ENCODE measurements at regions not wholly inside any gene's neighbourhood (a gene's known extent, or its start where the extent isn't known, plus 50 kb on each side); places are given as distances from the start of the nearest gene placed in this dataset.

- H3K14ac ChIP-seq (ENCODE audit: low read length), result no peak overlapping the region
- no peak overlapping the region for H3K4me3 ChIP-seq (ENCODE audit: low read depth, low read length)
- no peak overlapping the region for H4K8ac ChIP-seq (ENCODE audit: low read depth, low read length)
- peaks cover 1% of the 10 kb centered on the region for H3K9me3 ChIP-seq (ENCODE audit: insufficient read depth, low read depth, low read length)
- no peaks in the 10 kb centered on the region for H3K27me3 ChIP-seq (ENCODE audit: insufficient read depth, low read length)
- H3K36me3 ChIP-seq (ENCODE audit: control insufficient read depth in 1 of 2, insufficient read depth in 2 of 2, low read length in 2 of 2), result no peaks in the 10 kb centered on the region
- WGBS (ENCODE audit: extremely low coverage, insufficient coverage, insufficient read length), result no CpG with 5 or more reads among the region's 1 CpG
- no peak overlapping the region for H3K4me2 ChIP-seq (ENCODE audit: low read length)
- H3K79me1 ChIP-seq (ENCODE audit: low read length), result peaks cover 7% of the 10 kb centered on the region
- no peak overlapping the region for H3K18ac ChIP-seq (ENCODE audit: low read length)
- no peaks in the 10 kb centered on the region for H3K79me2 ChIP-seq (ENCODE audit: control insufficient read depth, insufficient read depth, low read length, poor library complexity)
- no peak overlapping the region for H3K23ac ChIP-seq (ENCODE audit: low read length)
- peaks cover 5 to 8% of the 10 kb centered on the region in 2 experiments for H3K4me1 ChIP-seq (ENCODE audit: control insufficient read depth in 1 of 2, insufficient read depth in 2 of 2, low read length in 2 of 2)
- no peak overlapping the region for H2BK5ac ChIP-seq (ENCODE audit: low read depth, low read length, poor library complexity)
- no peak overlapping the region for H2AFZ ChIP-seq (ENCODE audit: insufficient read depth, low read length, poor library complexity)
- no peak overlapping the region for H4K91ac ChIP-seq (ENCODE audit: low read depth, low read length)
- no peak overlapping the region for H4K12ac ChIP-seq (ENCODE audit: low read depth, low read length)
- H3K27ac ChIP-seq (ENCODE audit: low read depth, low read length), result no peak overlapping the region
- no peak overlapping the region for H2BK12ac ChIP-seq (ENCODE audit: low read length)
- no peak overlapping the region for H2BK120ac ChIP-seq (ENCODE audit: insufficient read depth, low read length, poor library complexity)
- DNase-seq, result peak; percentile 63 to 85
- H3K4ac ChIP-seq (ENCODE audit: low read depth, low read length), result no peak overlapping the region
- no peak overlapping the region for H3K9ac ChIP-seq (ENCODE audit: low read length)
- H2AK5ac ChIP-seq (ENCODE audit: low read length), result no peak overlapping the region
Measured at GRCh38 chr21:26388731-26389231, 184.3 kb downstream of the CYYR1 start.

DNA sequence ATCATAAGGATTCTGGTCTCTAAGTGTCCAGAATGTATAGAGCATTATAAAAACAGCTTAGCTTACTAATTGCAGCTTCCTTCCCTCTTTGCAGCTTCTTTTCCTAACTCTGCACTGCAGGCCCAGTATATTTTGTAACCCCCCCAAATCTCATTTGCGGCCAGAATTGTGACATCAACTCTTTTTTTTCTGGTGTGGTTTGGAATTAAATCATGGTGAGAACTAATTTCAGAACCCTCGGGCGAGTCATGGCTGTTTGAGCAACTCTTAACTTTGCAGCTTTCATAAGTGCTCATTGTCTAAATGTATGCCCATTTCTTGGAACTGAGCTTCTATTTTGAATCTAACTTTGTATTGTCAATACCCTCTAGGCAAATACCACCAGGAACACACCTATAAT is 187.4 kb downstream of the CYYR1 start:
- Histone ChIP-seq H3K27me3 (ENCODE audit: insufficient read depth, low read length) (no peaks in the 10 kb centered on the region), H3K4ac (ENCODE audit: low read depth, low read length) (no peak overlapping the region), H3K4me3 (ENCODE audit: low read depth, low read length) (no peak overlapping the region), H3K14ac (ENCODE audit: low read length) (no peak overlapping the region), H3K79me2 (ENCODE audit: control insufficient read depth, insufficient read depth, low read length, poor library complexity) (no peaks in the 10 kb centered on the region), H2AFZ (ENCODE audit: insufficient read depth, low read length, poor library complexity) (no peak overlapping the region), H3K23ac (ENCODE audit: low read length) (no peak overlapping the region), H3K9ac (ENCODE audit: low read length) (no peak overlapping the region), H3K79me1 (ENCODE audit: low read length) (peaks cover 4% of the 10 kb centered on the region), H3K9me3 (ENCODE audit: insufficient read depth, low read depth, low read length) (peaks cover 1% of the 10 kb centered on the region), H2AK5ac (ENCODE audit: low read length) (no peak overlapping the region), H3K4me2 (ENCODE audit: low read length) (no peak overlapping the region), H3K36me3 (ENCODE audit: control insufficient read depth in 1 of 2, insufficient read depth in 2 of 2, low read length in 2 of 2) (no peaks in the 10 kb centered on the region), H2BK120ac (ENCODE audit: insufficient read depth, low read length, poor library complexity) (no peak overlapping the region), H3K18ac (ENCODE audit: low read length) (no peak overlapping the region), H2BK5ac (ENCODE audit: low read depth, low read length, poor library complexity) (no peak overlapping the region), H4K12ac (ENCODE audit: low read depth, low read length) (no peak overlapping the region), H3K27ac (ENCODE audit: low read depth, low read length) (no peak overlapping the region), H4K91ac (ENCODE audit: low read depth, low read length) (no peak overlapping the region), H3K4me1 (ENCODE audit: control insufficient read depth in 1 of 2, insufficient read depth in 2 of 2, low read length in 2 of 2) (peaks cover 5 to 8% of the 10 kb centered on the region in 2 experiments), H2BK12ac (ENCODE audit: low read length) (no peak overlapping the region), H4K8ac (ENCODE audit: low read depth, low read length) (no peak overlapping the region)
- WGBS (ENCODE audit: extremely low coverage, insufficient coverage, insufficient read length), result no CpG with 5 or more reads among the region's 3 CpGs
- no peak for DNase-seq

DNA sequence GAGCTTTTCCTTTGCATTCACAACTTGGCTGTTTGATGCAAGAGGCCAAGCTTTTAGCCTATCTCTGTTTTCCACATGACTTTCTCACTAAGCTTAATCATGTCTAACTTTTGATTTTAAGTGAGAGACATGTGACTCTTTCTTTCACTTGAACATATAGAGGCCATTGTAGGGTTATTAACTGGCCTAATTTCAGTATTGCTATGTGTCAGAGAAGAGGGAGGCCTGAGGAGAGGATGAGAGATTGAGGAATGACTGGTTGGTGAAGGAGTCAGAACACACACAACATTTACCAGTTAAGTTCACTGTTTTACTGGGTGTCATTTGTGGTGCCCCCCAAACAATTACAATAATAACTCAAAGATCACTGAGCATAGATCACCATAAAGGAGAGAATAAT is 193.5 kb downstream of the CYYR1 start:
- H2BK120ac ChIP-seq (ENCODE audit: insufficient read depth, low read length, poor library complexity), result no peak overlapping the region
- no peak overlapping the region for H2BK12ac ChIP-seq (ENCODE audit: low read length)
- H3K4me1 ChIP-seq (ENCODE audit: control insufficient read depth in 1 of 2, insufficient read depth in 2 of 2, low read length in 2 of 2), result no peaks in the 10 kb centered on the region
- no peak overlapping the region for H3K23ac ChIP-seq (ENCODE audit: low read length)
- no peak overlapping the region for H2AFZ ChIP-seq (ENCODE audit: insufficient read depth, low read length, poor library complexity)
- H3K36me3 ChIP-seq (ENCODE audit: control insufficient read depth in 1 of 2, insufficient read depth in 2 of 2, low read length in 2 of 2), result no peaks in the 10 kb centered on the region
- H3K4me3 ChIP-seq (ENCODE audit: low read depth, low read length), result no peak overlapping the region
- H4K8ac ChIP-seq (ENCODE audit: low read depth, low read length), result no peak overlapping the region
- H3K4ac ChIP-seq (ENCODE audit: low read depth, low read length), result no peak overlapping the region
- H3K9me3 ChIP-seq (ENCODE audit: insufficient read depth, low read depth, low read length), result no peaks in the 10 kb centered on the region
- no peak overlapping the region for H4K91ac ChIP-seq (ENCODE audit: low read depth, low read length)
- no peak overlapping the region for H3K18ac ChIP-seq (ENCODE audit: low read length)
- no peaks in the 10 kb centered on the region for H3K79me2 ChIP-seq (ENCODE audit: control insufficient read depth, insufficient read depth, low read length, poor library complexity)
- no peaks in the 10 kb centered on the region for H3K79me1 ChIP-seq (ENCODE audit: low read length)
- no peak overlapping the region for H2AK5ac ChIP-seq (ENCODE audit: low read length)
- H4K12ac ChIP-seq (ENCODE audit: low read depth, low read length), result no peak overlapping the region
- no peak overlapping the region for H2BK5ac ChIP-seq (ENCODE audit: low read depth, low read length, poor library complexity)
- H3K14ac ChIP-seq (ENCODE audit: low read length), result no peak overlapping the region
- no peaks in the 10 kb centered on the region for H3K27me3 ChIP-seq (ENCODE audit: insufficient read depth, low read length)
- H3K9ac ChIP-seq (ENCODE audit: low read length), result no peak overlapping the region
- H3K4me2 ChIP-seq (ENCODE audit: low read length), result no peak overlapping the region
- H3K27ac ChIP-seq (ENCODE audit: low read depth, low read length), result no peak overlapping the region
- no peak for DNase-seq

DNA sequence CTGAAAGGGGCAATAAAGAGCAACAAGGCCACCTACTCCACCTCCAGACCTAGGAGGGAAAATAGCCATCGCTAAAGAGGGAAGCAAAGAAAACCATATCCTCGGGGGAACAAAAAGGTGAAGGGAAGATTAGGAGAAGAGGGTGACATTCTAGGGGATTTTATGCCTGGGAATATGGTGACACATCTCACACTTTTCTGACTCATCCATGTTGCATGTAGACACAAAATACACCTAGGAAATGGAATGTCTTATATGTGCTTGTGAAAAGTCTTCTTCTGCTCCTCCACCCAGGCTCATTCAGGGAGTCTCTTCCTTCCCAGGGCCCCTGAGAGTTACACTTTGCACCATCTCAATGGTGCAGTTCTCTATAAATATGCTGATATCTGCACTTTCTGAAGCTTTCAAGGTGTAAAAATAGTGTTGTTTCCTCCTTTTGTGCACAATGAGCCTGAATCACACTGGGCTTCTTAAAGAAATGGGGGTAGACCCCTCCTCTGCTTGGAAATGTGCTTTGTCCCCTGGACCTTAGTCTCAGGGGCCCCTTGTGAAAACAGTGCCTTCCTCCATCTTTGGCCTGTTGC is 195.9 kb downstream of the CYYR1 start:
- no peaks in the 10 kb centered on the region for H3K9me3 ChIP-seq (ENCODE audit: insufficient read depth, low read depth, low read length)
- no peak overlapping the region for H2BK5ac ChIP-seq (ENCODE audit: low read depth, low read length, poor library complexity)
- no peak overlapping the region for H2AK5ac ChIP-seq (ENCODE audit: low read length)
- H3K4me1 ChIP-seq (ENCODE audit: control insufficient read depth in 1 of 2, insufficient read depth in 2 of 2, low read length in 2 of 2), result no peaks in the 10 kb centered on the region
- no peak overlapping the region for H4K8ac ChIP-seq (ENCODE audit: low read depth, low read length)
- no peak overlapping the region for H4K12ac ChIP-seq (ENCODE audit: low read depth, low read length)
- H4K91ac ChIP-seq (ENCODE audit: low read depth, low read length), result no peak overlapping the region
- H3K23ac ChIP-seq (ENCODE audit: low read length), result no peak overlapping the region
- no peak overlapping the region for H3K14ac ChIP-seq (ENCODE audit: low read length)
- H3K79me2 ChIP-seq (ENCODE audit: control insufficient read depth, insufficient read depth, low read length, poor library complexity), result no peaks in the 10 kb centered on the region
- no CpG with 5 or more reads among the region's 2 CpGs for WGBS (ENCODE audit: extremely low coverage, insufficient coverage, insufficient read length)
- peak in 1 of 2 donors; percentile 13 for DNase-seq
- H2BK12ac ChIP-seq (ENCODE audit: low read length), result no peak overlapping the region
- no peaks in the 10 kb centered on the region for H3K79me1 ChIP-seq (ENCODE audit: low read length)
- H3K27me3 ChIP-seq (ENCODE audit: insufficient read depth, low read length), result no peaks in the 10 kb centered on the region
- H2AFZ ChIP-seq (ENCODE audit: insufficient read depth, low read length, poor library complexity), result no peak overlapping the region
- H3K9ac ChIP-seq (ENCODE audit: low read length), result no peak overlapping the region
- no peak overlapping the region for H3K4me2 ChIP-seq (ENCODE audit: low read length)
- H3K4ac ChIP-seq (ENCODE audit: low read depth, low read length), result no peak overlapping the region
- H2BK120ac ChIP-seq (ENCODE audit: insufficient read depth, low read length, poor library complexity), result no peak overlapping the region
- H3K4me3 ChIP-seq (ENCODE audit: low read depth, low read length), result no peak overlapping the region
- no peaks in the 10 kb centered on the region for H3K36me3 ChIP-seq (ENCODE audit: control insufficient read depth in 1 of 2, insufficient read depth in 2 of 2, low read length in 2 of 2)
- H3K27ac ChIP-seq (ENCODE audit: low read depth, low read length), result no peak overlapping the region
- H3K18ac ChIP-seq (ENCODE audit: low read length), result no peak overlapping the region

Data from trophoblast cell (in vitro differentiated cells and primary cell).